HG02759 (cell line): ENCODE measurements at regions not wholly inside any gene's neighbourhood (a gene's known extent, or its start where the extent isn't known, plus 50 kb on each side); places are given as distances from the start of the nearest gene placed in this dataset.

Source experiments
- ATAC-seq: cut with Tn5 transposase; IDR thresholded peaks from one replicate; pipeline ENCODE4 v1.9.1; 2021; ENCODE audit warnings: mild to moderate bottlenecking, moderate library complexity; ENCODE audit not compliant: unreplicated experiment

DNA sequence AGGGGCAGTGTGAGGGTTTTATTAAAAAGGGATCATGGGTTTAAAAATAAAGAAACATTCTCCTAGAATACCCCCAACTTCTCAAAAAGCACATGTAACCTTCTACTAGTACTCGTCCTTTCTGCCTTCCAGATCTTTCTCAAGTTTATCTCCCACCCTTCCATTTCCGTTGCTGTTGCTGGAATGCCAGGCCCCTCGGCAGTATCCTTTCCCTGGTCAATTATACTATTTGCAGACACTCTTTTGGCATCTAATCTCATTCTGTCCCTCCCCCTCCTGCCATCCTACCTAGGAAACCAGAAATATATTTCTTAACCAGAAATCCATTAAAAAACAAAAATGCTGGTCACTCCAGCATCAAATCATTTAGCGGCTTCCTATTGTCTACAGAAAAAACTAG, 198.2 kb upstream of the ATP2B1 start:
- ATAC-seq, result no peak

- ATAC-seq, result no peak
These were observed 197.5 kb upstream of the ATP2B1 start for GRCh38 chr12:89906178-89906577.

- ATAC-seq, result no peak
These were observed 193.4 kb upstream of the ATP2B1 start for GRCh38 chr12:89901906-89902642.

DNA sequence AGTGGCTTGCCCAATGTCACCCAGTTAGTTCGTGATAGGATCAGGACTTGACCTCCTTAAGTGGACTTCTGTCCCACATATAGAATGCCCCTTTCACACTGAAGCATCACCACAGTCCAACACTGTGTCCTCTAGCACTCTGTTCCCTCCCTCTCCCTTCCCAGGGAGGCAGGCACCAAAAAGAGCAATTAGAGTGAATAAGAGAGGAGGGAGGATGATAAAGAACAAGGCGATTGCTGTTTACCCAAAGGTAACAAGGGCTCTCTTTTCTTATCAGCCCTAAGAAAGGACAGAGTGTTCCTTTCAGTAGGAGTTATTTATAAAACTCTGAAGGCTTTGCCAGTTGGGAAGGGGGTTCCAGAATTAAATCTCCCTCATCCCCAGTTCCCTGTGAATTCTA, 192.7 kb upstream of the ATP2B1 start:
- no peak for ATAC-seq

DNA sequence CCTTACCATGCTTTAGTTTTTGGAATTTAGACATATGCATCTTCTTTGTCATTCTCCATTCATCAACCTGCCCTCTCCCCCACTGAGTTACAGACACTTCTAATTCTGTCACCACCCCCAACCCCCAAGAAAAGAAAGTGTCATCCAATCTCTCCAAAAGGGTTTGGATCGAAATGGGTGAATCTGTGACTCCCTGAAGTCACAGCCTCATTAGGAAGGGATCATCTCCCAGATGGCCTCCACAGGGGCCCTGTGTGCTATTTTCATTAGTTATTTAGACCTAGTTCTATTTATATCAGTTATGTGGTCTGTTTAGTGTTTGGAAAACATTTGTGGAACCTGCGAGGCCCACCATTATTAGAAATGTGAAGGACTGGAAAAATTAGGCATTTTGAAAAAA, 191.0 kb upstream of the ATP2B1 start:
- ATAC-seq, result no peak

DNA sequence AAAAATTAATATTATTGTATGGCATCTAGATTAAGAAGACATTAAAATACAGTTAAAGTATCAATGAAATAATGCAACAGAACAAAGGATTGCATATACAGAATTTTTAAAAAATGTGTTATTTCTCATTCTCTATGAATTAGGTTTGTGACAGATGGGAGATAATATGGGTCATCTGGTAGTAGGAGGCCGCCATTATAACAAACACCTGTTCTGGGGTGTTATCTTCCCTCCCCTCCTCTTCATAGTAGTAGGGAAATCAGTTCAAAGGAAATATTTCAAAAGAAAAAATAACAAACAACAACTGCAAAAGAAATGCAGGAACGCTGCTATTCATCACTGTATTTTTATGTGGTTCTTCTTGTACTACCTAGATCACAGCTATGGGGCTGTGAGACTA, 187.0 kb upstream of the ATP2B1 start:
- ATAC-seq, result no peak

DNA sequence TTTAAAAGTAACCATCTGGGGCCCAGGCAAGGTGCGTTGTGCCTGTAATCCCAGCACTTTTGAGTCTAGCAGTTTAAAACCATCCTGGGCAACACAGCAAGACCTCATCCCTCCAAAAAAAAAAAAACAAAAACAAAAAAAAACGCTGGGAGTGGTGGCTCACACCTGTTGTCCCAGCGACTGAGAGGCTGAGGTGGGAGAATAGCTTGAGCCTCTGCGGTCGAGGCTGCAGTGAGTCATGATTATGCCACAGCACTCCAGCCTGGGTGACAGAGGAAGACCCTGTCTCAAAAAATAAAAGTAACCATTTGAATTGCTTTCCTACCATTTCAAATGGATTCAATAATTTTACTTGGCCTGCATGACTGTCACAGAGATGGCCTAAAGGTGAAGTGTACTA, 186.5 kb upstream of the ATP2B1 start:
- no peak for ATAC-seq

DNA sequence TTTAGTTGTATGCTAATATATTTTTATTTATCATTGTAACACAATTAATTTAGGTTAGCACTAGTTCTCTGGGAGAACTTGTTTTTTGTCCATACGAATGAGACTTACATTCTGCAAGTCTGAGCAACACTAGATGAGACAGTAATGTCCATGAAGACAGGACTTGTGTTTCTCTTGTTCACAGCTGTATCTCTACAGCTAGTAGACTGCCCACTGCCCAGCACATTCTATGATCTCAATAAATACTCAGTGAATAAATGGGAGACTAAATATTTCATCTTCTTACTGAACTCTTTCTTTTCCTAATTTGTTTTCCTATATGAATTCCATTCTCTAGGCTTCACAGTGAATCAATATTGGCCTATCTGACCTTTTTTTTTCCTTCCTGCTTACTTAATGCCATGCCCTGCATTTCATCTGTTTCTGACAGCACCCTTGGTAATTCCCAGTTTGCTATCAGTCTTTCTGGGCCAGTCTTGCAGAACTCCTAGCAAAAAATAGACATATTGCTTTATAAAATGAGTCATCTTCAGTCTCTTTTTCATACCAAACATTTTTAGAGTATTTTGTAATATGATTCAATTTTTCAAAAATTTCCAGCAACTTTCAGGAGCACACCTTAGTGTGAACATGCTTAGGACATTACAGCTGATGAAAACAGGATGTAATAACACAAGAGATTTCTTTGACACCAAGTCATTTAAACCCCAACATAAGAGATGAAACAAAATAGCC, 185.5 kb upstream of the ATP2B1 start:
- peak; percentile 57 for ATAC-seq

DNA sequence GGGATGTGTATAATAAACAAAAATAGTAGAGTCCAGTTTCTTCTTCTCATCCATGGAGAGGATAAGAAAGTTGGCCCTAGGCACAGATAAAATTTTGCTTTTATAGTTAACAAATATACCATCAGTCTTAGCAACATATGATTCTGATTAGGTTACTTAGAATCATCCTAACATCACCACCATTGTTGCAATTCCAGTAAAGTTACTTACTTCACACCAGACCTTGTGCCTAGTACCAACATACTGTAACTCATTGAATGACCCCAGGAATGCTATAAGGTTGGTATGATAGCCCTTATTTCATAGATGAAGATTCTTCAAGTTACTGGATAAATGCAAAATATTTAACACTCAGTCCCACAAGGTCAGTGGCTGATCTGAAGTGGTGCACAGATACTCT, 183.8 kb upstream of the ATP2B1 start:
- no peak for ATAC-seq

- ATAC-seq, result no peak
These were observed 183.3 kb upstream of the ATP2B1 start for GRCh38 chr12:89891933-89892332.

DNA sequence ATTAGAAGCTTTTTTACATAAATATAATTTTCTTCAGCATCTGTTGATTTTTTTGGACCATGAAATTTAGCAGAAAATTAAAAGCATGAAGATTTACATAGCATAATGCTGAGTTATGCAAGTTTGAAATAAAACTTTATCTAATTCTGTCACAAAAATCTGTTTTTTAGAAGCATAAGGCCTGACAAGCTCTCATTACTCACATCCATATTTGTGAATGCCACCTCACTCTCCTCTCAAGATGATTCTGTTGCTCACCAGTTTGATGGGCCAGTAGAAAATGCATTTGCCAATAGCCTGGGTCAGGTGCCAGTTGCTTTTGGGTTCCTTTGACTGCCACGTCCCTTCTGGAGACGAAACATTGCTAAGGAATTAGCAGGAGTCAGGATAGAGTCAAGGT, 181.5 kb upstream of the ATP2B1 start:
- ATAC-seq, result no peak

DNA sequence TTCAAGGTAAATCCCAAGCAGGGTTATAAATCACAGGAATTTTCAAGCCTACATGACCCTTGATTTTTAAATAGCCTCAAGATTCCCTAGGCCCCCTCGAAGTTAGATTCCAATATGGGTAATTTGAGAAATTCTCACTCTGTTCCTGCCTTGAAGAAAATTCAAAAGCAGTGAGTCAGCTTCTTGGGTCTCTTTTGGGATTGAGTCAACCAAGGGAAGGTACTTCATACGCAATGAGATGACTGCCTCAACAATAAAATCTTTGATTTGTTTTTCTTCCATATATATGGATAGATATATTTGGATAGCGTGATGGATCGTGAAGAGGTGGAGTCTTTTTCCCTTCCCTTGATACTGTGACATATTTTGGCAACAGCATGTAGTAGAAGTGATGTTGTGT, 180.4 kb upstream of the ATP2B1 start:
- no peak for ATAC-seq

DNA sequence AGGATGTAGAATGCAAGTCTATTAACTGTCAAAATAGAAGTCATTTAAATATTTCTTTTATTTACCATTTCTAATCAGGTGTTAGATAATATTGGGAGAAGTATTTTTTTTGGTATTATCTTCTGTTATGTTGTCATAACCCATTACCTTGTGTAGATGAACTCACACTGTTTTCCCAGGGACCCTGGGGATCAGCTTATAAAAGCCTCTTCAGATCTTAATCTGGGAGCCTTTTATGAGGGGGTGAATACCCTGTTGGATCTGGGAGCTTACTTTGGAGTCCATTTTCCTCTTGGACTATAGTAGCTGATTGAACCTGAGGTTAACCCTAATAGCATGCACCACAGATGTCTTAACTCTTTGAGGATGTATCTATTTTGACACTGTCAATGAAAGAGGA, 176.3 kb upstream of the ATP2B1 start:
- ATAC-seq, result no peak

GRCh38 chr12:89884416-89884898, 175.8 kb upstream of the ATP2B1 start:
- ATAC-seq, result no peak

GRCh38 chr12:89883630-89884389, 175.2 kb upstream of the ATP2B1 start:
- no peak for ATAC-seq

DNA sequence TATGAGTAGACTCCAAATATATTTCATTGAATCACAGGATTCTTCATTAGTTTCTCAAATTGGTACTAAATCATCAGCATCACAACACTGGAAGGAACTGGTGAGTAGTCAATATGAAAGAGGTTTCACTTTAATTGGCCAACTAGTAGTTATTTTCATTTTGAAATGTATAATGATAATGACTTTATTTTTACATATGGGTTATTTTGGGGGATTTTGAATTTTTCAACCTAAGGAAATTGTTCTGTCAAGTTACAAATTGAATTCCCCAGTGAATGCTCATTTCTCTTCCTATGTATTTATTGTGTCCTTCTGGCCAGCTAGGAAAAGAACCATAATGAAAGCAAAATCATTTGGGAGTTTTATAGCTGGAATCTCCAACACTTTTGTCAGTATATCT, 174.2 kb upstream of the ATP2B1 start:
- ATAC-seq, result no peak

DNA sequence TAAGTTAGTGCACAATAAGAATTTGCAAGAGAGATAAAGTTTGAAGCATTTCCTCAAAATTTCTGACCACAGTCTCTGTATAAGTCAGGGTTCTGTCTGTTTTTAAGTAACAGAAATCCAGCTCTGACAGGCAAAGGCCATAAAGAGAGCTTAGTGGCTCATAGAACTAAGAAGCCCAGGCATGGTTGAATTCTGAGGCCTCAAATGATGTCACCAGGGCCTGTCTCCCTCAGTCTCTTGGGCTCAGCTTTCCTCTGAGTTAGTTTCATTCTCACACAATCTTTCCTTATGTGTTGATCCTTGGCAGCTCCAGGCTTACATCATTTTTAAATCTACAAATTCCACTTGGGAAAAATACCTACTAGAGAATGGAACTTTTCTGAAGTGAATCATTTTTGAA, 173.4 kb upstream of the ATP2B1 start:
- ATAC-seq, result peak; percentile 60

GRCh38 chr12:89880690-89881350, 172.2 kb upstream of the ATP2B1 start:
- peak; percentile 91 for ATAC-seq

DNA sequence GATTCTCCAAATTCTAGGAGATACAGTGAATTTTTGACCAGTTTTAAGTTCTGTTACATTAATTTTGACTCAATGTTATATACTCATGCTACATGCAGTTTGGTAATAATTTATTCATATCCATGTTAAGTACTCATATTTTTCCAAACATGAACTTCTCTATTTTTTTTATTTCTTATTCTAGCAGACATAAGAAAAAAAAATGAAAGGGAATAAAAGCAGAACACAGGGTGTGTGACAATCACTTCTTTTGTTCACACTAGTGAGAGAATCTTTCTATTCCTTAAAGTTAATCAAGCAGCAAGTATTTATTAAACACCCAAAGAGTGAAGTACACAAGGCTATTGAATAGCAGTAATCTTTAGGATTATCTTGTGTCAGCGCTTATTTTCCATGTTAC, 171.1 kb upstream of the ATP2B1 start:
- no peak for ATAC-seq

DNA sequence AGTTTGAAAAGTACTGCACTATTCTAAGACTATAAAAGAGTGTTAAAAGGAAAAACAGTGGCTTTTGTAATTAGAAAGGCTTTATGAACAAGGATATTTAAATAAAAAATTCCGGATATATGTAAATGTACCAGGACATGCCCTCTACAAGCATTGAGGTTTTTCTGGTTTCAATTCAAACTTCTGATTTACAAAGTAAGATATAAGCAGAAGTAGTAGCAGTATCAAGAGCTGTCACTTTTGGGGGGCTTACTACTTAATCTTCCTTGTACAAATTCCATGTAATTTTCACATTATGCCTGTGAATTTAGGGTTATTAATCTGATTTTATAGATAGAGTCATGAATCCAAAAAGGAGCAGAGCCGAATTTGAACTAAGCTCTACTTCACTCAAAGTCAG, 170.3 kb upstream of the ATP2B1 start:
- no peak for ATAC-seq

GRCh38 chr12:89878327-89878726, 169.7 kb upstream of the ATP2B1 start:
- ATAC-seq, result no peak
